HG02678 (cell line): ENCODE measurements at regions not wholly inside any gene's neighbourhood (a gene's known extent, or its start where the extent isn't known, plus 50 kb on each side); places are given as distances from the start of the nearest gene placed in this dataset.
"Not testable (repeated sequence)": the region's sequence is repeated elsewhere in the genome, so short reads cannot be mapped to it uniquely, and the experiment has no call there.

ENCODE experiments used
- ATAC-seq: cut with Tn5 transposase; IDR thresholded peaks from one replicate; pipeline ENCODE4 v1.9.1; 2021; ENCODE audit warnings: mild to moderate bottlenecking, moderate library complexity; ENCODE audit not compliant: unreplicated experiment

DNA sequence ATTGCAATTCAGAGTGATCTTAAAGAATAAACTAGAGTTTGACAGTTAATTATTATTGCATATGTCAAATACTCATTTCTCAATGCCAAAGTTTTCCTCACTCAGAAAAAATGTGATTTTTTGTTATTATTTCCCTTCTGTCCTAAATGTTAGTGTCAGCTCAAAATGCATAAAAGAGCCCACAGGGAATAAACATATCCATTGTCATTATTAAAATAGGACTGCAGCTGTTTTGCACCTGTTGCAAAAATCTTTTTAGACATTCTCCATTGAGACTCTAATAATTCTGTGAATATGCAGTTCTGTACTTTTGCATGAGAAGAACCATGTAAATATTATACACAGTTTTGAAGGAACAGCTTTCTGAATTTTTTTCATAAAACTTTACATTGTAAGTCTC, 540.0 kb upstream of the SLC39A10 start:
- no peak for ATAC-seq

- ATAC-seq, result no peak
These were observed 541.3 kb upstream of the SLC39A10 start for GRCh38 chr2:195115738-195116137.

GRCh38 chr2:195108182-195108581, 548.8 kb upstream of the SLC39A10 start:
- ATAC-seq, result no peak

- ATAC-seq, result no peak
These were observed 550.2 kb upstream of the SLC39A10 start for GRCh38 chr2:195106681-195107380.

DNA sequence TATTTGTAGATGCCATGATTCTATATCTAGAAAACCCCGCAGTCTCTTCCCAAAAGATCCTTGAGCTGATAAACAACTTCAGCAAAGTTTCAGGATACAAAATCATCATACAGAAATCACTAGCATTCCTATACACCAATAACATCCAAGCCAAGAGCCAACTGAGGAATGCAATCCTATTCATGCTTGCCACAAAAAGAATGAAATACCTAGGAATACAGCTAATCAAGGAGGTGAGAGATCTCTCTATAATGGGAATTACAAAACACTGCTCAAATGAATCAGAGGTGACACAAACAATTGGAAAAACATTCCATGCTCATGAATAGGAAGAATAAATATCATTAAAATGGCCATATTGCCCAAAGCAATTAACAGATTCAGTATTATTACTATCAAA, 551.4 kb upstream of the SLC39A10 start:
- no peak for ATAC-seq

DNA sequence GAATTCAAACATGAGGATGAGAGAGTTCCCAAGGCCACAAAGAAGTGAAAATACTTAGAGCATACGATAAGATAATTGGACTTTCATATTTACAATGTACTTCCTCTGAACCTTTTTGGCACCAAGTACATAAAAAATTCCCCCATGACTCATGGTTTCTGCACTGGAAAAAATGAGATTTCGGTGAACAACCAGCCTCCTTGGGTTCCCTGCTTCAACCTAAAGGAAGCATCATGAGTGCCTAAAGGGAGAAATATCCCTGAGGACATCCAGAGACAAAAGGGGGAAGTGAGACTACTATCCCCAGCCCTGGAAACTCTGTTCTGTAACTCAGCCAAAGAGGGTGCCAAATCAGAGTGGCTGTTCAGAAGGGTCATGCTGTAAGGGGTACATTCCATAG, 562.7 kb upstream of the SLC39A10 start:
- ATAC-seq, result no peak

GRCh38 chr2:195092341-195092740, 564.7 kb upstream of the SLC39A10 start:
- no peak for ATAC-seq

DNA sequence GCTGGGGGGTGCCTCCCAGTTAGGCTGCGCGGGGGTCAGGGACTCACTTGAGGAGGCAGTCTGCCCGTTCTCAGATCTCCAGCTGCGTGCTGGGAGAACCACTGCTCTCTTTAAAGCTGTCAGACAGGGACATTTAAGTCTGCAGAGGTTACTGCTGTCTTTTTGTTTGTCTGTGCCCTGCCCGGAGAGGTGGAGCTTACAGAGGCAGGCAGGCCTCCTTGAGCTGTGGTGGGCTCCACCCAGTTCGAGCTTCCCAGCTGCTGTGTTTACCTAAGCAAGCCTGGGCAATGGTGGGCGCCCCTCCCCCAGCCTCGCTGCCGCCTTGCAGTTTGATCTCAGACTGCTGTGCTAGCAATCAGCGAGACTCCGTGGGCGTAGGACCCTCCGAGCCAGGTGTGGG, 584.2 kb upstream of the SLC39A10 start:
- not testable (repeated sequence) for ATAC-seq

DNA sequence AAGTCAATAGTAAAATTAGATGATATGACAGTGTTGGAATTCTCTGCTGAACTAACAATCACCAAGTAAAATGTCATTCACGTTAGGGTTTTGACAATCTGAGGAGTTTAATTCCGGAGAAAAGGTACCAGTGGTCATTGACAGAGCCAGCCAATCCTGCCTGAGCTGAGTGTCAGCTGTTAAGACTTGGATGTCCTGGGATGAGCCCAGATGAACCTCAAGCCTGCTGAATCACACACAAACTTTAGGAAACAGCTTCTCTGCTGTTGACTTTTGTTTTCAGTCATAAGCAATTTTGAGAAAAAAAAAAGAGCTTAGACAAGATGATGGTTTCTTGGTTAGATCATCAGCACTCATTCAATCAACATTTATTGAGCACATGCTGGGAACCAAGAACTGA, 600.0 kb upstream of the SLC39A10 start:
- no peak for ATAC-seq

DNA sequence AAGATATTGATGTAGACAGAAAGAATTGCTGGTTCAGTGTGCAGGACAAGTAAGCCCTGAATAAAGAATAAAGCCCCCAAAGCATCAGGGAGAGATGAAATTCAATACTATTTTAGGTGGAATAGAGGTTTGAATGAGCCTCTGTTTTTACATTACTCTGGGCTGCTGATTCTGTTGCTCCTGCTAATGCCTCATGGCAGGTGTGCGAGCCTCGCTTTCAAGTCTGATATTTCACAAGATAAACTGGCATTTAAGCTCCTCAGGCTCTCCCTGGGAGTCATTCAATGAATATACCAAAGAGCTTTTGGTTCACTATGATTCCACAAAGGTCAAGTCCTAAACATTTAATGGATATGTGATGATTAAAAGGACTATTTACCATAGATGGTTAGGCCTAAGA, 601.0 kb upstream of the SLC39A10 start:
- ATAC-seq, result no peak

DNA sequence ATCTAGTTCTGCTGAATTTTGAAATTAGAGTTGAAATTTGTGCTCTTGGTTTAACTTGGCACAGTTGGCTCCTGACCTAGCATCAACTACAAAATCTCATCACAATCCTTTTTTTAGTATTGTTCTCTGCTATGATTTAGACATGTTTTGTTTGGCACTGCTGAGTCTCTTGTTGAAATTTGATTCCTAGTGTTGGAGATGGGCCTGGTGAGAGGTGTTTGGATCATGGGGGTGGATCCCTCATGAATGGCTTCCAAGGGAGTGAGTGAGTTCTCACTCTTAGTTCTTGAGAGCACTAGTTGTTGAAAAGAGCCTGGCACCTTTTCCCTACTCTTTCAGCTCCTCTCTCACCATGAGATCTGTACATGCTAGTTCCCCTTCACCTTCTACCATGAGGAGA, 605.6 kb upstream of the SLC39A10 start:
- ATAC-seq, result no peak

DNA sequence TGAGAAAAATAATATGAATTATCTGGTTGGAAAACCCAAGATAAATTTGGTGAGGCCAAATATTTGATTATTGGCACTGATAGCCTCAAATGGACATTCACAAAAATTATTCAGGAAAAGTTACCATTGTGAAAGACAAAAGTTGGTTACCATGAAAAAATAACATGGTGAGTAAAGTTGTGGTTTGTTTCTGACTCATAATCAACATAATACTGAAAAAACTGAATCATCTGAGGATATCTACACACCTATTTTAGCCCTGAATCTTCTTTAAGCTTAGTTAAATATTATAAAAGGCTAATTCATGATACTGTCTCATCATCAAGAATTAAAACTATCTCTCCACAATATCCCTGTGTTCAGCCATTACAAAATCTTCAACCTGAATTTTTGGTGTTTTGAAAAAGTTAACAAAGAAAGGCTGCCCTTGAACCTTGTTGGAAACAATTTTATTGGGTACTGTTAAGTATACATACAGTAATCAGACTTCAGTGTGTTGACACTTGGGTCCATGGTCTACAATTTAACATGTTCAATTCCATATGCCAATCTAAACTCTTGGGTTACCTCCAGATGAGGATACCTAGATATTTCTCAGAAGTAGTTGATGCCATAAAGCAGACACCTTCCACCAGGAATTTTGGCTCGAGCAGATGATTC, 607.5 kb upstream of the SLC39A10 start:
- ATAC-seq, result peak; percentile 84

DNA sequence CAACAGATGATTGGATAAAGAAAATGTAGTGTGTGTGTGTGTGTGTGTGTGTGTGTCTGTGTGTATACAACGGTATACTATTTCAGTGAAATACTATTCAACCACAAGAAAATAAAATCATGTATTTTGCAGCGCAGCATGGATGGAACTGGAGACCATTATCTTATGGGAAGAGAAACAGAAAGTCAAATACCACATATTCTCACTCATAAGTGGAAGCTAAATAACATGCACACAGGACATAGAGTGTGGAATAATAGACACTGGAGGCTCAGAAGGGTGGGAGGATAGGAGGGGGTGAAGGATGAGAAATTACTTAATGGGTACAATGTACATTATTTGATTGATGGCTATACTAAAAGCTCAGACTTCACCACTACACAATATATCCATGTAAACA, 609.1 kb upstream of the SLC39A10 start:
- ATAC-seq, result no peak

DNA sequence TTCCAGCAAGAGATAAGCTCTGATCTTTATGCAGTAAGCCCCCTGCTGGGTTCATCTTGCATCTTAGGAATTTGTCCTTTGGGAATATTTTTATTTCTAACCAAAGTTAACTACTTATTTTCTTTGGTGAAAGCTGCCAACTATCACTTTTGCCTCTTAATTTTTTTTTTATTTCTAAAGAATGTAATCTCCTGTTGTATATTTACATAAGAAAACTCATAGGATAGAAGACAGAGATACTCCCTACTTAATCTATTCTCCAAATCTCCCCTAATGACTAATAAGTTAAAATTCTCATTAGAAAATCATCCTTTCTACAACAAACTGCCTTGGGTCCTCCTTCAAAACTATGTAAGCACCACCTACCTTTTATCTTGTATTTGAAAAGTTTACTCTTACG, 612.2 kb upstream of the SLC39A10 start:
- ATAC-seq, result no peak

- ATAC-seq, result no peak
These were observed 618.9 kb upstream of the SLC39A10 start for GRCh38 chr2:195038153-195038552.

DNA sequence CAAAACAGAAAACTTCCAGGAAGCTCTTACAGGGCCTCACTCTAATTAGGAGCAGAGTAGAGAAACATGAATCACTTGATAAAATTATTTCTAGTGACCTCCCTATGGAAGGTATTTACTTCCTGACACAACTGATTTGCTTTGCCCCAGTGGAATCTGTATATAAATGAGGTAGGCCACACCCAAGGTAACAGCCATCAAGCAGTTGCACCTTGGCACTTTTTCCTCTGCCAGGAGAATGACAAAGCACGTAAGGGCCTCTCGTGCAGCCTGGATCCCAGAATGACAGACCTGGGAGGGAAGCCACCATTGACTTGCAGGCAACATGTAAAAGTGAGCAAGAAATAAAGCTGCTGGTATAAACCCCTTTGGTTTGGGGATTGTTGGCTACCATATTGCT, 620.0 kb upstream of the SLC39A10 start:
- ATAC-seq, result no peak

DNA sequence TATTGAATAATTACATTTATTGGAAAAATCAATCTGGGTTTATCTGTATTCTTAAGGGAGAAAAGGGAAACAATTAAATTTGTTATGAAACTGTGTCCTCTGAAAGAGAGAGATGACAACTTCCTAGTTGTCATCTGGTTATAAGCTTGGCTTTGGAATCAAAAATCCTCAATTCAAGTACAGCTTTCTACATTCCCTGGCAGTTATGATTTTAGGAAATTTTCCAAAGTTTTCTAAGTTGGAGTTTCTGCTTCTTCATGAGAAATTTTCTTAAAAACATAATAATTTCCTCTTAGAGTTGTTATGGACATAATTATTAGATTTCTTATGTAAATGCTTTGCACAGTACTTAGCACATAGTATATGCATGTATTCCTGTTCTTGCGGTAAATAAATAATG, 625.6 kb upstream of the SLC39A10 start:
- no peak for ATAC-seq

DNA sequence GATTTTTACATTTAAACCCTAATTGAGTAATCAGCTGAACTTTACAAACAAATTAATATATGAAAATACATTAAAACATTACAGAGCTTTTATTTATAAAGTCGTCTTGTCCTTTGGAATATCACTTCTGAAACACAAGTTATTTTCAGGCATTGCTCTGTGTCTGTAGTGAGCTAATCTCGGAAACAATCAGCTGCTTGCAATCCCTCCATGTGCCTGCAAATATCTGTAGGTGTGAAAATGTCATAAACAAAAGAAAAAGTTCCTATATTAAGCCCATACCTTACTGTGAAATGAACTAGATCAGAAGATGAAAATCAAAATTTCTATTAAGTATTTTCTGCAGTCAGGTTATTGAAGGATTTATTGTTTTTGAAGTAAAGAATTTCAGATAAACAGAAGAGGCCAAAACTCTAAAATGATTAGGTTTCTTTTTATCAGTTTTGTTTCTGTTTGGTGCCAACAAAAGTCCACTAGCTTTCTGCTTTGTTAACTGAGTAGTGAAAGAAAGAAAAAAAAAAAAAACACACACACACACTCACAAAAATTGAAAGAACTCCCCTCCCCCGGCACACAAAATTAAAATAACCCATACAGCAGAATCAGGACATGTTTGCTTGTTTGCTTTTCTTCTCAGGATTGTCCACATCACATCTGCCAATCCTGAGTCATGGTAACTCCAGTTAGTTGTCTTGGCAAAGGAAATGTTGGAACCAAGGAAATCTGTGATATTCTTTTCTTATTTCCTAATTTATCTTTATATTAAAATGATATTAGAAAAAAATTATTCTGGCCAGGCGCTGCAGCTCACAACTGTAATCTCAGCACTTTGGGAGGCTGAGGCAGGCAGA, 627.0 kb upstream of the SLC39A10 start:
- no peak for ATAC-seq

- ATAC-seq, result no peak
These were observed 629.1 kb upstream of the SLC39A10 start for GRCh38 chr2:195027947-195028346.

DNA sequence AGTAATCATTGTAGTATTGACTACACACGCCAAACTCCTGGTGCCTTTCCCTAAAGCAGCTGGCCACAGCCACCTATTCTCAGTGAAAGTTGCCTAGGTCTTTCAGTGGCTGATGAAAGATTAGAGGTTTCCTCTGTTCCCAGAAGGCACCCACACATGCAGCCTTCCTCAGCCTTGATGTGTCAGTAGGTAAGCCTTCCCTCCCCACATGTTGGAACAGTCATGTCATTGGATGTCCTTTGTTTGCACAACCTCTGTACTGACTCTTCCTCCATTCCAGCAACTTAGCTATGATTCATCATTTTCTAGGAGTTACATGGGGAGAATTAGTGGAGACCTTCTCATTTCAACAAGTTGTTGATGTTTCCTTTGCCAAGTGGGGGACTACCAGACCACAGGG, 630.8 kb upstream of the SLC39A10 start:
- no peak for ATAC-seq

GRCh38 chr2:195022508-195022830, 634.6 kb upstream of the SLC39A10 start:
- ATAC-seq, result no peak
